Endothelial cell (in vitro differentiated cells): ENCODE measurements at regions not wholly inside any gene's neighbourhood (a gene's known extent, or its start where the extent isn't known, plus 50 kb on each side); places are given as distances from the start of the nearest gene placed in this dataset.

Source experiments
- DNase-seq: peaks from one replicate; pipeline ENCODE4 v3.0.0; 2021; ENCODE audit warnings: low spot score
- H3K27ac Mint-ChIP-seq: one replicate; pipeline ENCODE4 v1.8.0; 2021; ENCODE audit warnings: mixed read lengths, inconsistent platforms; ENCODE audit not compliant: unreplicated experiment
- H3K27me3 Mint-ChIP-seq: one replicate; pipeline ENCODE4 v1.8.0; 2021; ENCODE audit warnings: mild to moderate bottlenecking, moderate library complexity, mixed read lengths, inconsistent platforms; ENCODE audit not compliant: unreplicated experiment
- H3K36me3 Mint-ChIP-seq: one replicate; pipeline ENCODE4 v1.8.0; 2021; ENCODE audit warnings: mild to moderate bottlenecking, low read depth, mixed read lengths, inconsistent platforms; ENCODE audit not compliant: unreplicated experiment
- H3K4me1 Mint-ChIP-seq: one replicate; pipeline ENCODE4 v1.8.0; 2021; ENCODE audit warnings: mild to moderate bottlenecking, mixed read lengths, inconsistent platforms; ENCODE audit not compliant: unreplicated experiment
- H3K4me3 Mint-ChIP-seq: one replicate; pipeline ENCODE4 v1.8.0; 2021; ENCODE audit warnings: mild to moderate bottlenecking, mixed read lengths, inconsistent platforms; ENCODE audit not compliant: unreplicated experiment
- H3K9me3 Mint-ChIP-seq: one replicate; pipeline ENCODE4 v1.8.0; 2021; ENCODE audit warnings: mixed read lengths, inconsistent platforms; ENCODE audit not compliant: unreplicated experiment
- TF ChIP-seq, protein P1 (sequence below): fragments of 200-600 bp; sonication (generic); IDR thresholded peaks from one replicate; pipeline ENCODE4 v1.5.0; 2021; ENCODE audit warnings: antibody characterized with exemption; ENCODE audit not compliant: unreplicated experiment

- H3K4me1 Mint-ChIP-seq, result peaks cover 12% of the 10 kb centered on the region
- DNase-seq, result no peak
- H3K27ac Mint-ChIP-seq, result no peak overlapping the region
- TF ChIP-seq, protein P1, sequence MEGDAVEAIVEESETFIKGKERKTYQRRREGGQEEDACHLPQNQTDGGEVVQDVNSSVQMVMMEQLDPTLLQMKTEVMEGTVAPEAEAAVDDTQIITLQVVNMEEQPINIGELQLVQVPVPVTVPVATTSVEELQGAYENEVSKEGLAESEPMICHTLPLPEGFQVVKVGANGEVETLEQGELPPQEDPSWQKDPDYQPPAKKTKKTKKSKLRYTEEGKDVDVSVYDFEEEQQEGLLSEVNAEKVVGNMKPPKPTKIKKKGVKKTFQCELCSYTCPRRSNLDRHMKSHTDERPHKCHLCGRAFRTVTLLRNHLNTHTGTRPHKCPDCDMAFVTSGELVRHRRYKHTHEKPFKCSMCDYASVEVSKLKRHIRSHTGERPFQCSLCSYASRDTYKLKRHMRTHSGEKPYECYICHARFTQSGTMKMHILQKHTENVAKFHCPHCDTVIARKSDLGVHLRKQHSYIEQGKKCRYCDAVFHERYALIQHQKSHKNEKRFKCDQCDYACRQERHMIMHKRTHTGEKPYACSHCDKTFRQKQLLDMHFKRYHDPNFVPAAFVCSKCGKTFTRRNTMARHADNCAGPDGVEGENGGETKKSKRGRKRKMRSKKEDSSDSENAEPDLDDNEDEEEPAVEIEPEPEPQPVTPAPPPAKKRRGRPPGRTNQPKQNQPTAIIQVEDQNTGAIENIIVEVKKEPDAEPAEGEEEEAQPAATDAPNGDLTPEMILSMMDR, result no peak
- H3K4me3 Mint-ChIP-seq, result no peak overlapping the region
- H3K27me3 Mint-ChIP-seq, result peaks cover 3% of the 10 kb centered on the region
- H3K9me3 Mint-ChIP-seq, result no peaks in the 10 kb centered on the region
- no peaks in the 10 kb centered on the region for H3K36me3 Mint-ChIP-seq
These were observed 83.4 kb upstream of the RNU6-1 start for GRCh38 chr15:67922971-67923945.

- Mint-ChIP-seq H3K36me3 (no peaks in the 10 kb centered on the region), H3K4me3 (no peak overlapping the region), H3K27me3 (peaks cover 1% of the 10 kb centered on the region), H3K4me1 (peaks cover 12% of the 10 kb centered on the region), H3K9me3 (no peaks in the 10 kb centered on the region), H3K27ac (no peak overlapping the region)
- DNase-seq, result no peak
- TF ChIP-seq, protein P1, result no peak
These were observed 84.6 kb upstream of the RNU6-1 start for GRCh38 chr15:67924359-67924974.

DNA sequence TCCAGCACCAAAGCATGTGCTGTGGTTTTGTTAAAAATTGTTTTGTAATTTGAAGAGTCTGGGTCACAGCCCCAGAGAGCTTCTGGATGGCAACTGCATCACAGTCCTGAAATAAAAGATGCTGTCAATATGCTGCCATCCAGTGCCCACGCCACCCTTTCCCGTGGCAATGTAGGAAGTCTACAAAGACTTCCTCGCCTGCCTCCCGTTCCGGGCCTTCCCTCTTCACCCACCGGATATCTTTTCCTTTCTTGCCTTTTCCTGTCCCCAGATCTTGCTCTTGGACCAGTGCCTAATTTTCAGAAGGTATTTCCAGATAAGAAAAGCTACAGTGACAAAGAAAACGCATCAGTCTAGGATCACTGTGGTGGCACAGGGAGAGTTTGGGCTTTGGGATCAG lies 85.3 kb upstream of the RNU6-1 start:
- Mint-ChIP-seq H3K9me3 (no peaks in the 10 kb centered on the region), H3K27ac (no peak overlapping the region), H3K4me1 (peaks cover 12% of the 10 kb centered on the region), H3K36me3 (no peaks in the 10 kb centered on the region), H3K27me3 (peaks cover 1% of the 10 kb centered on the region), H3K4me3 (no peak overlapping the region)
- TF ChIP-seq, protein P1, result no peak
- DNase-seq, result no peak

DNA sequence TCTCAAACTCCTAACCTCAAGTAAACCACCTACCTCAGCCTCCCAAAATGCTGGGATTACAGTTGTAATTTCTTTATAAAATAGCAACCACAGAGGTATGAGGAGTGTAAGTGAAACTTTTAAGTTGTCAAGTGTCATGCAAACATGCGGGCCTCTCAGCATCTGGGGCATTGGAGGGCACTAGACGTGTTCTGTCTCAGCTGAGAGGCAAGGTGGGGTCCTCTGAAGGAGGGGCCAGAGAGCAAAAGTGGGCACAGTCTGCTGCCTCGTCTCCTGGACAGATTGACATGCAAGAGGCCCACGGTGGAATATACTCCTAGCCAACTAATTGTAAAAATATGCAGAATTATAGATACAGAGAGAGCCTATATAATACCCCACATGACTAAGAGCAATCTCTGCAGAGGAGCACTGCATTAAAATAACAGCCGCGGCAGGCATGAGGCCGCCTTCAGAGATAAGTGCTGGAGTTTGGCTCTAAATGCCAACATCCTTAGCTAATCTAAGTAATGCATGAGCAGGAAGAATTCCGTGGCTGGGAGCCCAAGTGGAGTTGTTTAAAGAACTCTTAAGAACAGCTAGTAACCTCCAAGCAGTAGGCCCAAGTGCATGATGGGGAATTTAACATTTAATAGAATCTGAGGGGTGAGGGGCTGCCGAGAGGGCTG lies 87.8 kb upstream of the RNU6-1 start:
- DNase-seq, result no peak
- H3K4me1 Mint-ChIP-seq, result peaks cover 12% of the 10 kb centered on the region
- no peak overlapping the region for H3K4me3 Mint-ChIP-seq
- peaks cover 1% of the 10 kb centered on the region for H3K27me3 Mint-ChIP-seq
- TF ChIP-seq, protein P1, result no peak
- no peaks in the 10 kb centered on the region for H3K9me3 Mint-ChIP-seq
- no peak overlapping the region for H3K27ac Mint-ChIP-seq
- H3K36me3 Mint-ChIP-seq, result peaks cover 4% of the 10 kb centered on the region
